Activated CD8-positive, alpha-beta memory T cell treated with anti-CD3 and anti-CD28 coated beads, Interleukin-2, amount 50 U/mL, for 48 hours (primary cell): ENCODE measurements at regions not wholly inside any gene's neighbourhood (a gene's known extent, or its start where the extent isn't known, plus 50 kb on each side); places are given as distances from the start of the nearest gene placed in this dataset.

Experiments used
- DNase-seq: peaks from one replicate; pipeline ENCODE4 v3.0.0-alpha.2; 2020

- DNase-seq, result no peak
Observed at GRCh38 chr9:129410226-129410625, 210.7 kb downstream of the C9orf50 start.

DNA sequence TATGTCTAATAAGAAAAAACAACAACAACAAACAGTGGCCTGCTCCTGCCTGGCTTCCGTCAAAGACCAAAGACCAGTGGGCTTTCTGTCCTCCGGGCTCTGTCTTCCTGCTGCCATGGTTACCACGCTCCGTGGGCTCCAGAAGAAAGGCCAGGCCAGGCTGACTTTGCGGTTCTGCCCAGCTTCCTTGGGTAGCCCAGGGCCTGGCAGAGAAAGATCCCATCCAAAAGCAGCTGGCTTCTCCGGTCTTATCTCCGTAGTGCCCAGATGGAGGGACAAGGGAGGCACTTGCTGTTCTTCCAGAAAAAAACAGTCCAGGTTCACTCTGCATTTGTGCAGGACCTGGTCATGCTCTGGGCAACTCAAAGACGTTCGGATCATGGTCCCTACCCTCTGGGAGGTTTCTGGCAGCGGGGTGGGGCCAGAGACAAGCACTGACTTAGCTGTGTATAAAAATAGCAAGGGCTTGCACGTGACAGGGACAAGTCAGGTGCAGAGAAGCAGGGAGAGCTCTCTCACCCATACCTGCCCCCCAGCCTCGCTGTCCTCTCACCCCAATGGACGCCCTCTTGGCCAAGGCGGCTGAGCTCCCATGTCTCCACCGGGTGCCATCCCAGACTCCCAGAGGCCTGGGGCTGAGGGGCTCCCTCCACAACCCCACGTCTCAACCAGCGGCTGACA lies 212.2 kb downstream of the C9orf50 start:
- DNase-seq, result no peak

DNA sequence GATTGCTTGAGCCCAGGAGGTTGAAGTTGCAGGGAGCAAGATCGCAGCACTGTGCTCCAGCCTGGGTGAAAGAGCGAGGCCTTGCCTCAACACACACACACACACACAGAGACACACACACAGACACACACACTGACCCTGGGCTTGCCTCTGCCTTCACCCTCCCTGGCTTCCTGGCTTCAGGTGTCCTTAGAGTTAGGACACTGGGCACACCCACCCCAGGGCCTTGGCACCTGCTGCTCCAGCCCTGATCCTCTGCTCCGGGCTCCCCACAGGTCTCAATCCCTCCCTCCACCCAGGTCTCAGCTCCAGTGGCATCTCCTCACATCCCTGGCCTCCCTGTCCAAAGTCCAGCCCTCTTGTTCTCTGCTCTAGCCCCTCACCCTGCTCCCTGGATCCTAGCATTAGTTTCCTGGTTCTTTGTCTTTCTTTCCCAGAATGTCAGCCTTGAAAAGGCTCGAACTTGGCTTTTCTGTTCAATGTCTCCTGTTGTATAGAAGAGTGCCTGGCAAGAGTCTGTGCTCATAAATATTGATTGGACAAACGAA lies 212.9 kb downstream of the C9orf50 start:
- DNase-seq, result no peak

DNA sequence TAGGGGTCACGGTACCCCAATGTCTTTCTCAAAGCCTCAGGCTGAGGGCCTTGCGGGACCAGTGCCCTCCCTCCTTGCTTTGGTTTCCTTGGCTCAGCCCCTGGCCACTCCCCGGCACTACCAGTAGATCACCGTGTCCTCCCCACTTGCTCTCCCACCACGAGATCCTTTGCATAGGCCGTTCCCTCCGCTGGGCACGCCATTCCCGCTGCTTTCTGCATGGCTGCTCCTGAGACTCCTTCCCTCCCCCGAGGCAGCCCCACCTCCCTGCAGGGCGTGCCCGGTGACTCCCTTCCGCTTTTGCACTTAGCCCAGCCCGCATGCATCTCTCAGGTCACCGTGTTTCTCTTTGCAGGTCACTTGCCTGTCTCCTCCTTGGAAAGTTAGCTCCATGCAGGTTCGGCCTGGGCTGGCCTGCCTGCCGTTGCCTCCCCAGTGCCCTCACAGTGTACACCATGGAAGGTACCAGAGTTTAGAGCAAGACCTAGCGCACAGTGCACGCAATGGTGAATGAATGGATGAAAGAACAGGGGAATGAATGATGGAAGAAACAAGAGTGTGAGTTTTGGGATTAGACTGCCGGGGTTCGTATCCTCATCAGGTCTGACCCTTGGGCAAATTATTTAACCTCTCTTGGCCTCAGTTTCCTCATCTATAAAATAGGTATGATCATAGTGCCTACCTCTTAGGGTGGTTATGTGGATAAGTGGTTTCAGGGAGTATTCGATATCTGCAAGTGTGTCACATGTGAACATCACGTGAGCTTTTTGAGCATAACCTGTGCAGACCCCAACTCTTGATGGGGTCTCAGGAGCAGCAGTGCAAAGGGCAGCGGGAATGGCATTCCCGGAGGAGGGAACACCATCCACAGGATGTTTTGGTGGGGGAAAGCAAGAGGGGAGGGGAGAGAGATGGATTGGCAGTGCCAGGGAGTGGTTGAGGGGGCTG lies 214.3 kb downstream of the C9orf50 start:
- no peak for DNase-seq

DNA sequence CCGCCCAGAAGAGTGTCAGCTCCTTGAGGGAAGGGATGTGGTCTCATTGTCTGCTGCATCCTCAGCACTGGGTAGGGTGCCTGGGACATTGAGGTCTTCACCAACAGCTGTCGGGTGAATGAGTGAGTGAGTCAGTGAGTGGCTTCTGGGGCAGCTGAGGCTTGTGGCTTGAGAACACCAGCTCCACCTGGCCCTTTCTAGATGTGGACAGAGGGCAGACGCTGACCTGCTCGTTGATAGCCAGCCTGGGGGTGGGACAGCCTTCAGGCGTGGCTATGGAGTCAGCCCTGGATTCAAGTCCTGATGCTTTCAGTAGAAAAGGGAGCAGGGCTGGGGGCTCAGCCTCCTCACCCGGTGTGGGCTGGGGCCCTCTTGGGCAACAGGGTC lies 215.1 kb downstream of the C9orf50 start:
- DNase-seq, result no peak

- no peak for DNase-seq
Observed at GRCh38 chr9:129405089-129405826, 215.6 kb downstream of the C9orf50 start.

DNA sequence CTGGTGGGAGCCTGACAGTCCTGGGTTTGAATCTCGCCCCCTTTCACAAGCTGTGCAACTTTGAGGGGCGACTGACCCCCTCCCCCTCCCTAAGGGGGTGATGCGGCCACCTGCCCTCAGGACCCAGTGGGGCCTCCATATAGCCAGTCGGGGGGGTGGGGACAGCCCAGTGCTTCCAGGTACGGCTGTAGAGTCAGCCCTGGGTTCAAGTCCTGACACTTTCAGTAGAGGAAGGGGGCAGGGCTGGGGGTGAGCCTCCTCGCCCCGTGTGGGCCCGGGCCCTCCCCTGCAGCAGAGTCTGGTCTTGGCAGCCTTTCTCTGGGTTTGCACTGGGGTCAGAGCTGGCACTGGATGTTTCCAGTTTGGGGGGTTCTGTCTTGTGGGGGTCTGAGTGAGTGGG lies 216.3 kb downstream of the C9orf50 start:
- no peak for DNase-seq

- no peak for DNase-seq
Observed at GRCh38 chr9:129403779-129404620, 216.9 kb downstream of the C9orf50 start.

DNA sequence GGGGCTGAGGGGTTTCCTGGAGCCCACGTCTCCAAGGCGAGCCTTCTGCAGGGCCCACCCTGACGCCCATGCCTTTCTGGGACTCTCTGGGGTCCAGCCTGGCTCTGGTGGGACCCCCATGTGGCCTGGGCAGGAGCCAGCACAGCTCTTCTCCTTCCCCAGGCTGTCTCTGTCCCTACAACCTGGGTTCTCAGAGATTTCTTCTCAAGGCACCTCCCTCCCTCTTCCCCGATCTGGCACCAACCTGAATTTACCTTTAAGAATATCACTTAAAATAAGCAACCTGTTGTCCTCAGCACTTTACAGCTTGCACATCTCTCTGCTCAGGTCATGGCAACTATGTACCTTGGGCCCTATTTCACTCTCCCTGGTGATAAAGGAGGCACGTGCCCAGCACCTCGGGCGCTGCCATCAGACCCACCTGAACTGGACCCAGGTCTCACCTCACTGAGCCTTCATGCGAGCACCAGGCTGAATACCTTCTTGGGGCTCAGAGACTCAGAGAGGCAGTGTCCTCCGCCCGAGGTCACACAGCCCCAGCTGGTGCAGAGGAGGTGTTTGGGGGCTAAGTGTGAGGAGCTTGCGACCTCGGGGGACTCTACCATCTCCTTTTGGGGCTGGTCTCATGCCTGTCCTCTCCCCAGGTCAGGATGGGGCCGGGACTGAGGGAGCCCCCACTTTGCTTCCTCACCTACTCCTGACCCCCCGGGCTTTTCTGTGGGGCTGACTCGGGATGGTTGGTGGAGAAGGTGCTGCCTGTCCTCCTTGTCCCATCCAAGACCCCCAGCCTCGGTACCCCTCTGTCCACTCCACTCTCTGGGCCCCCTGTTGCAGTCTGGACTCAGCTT lies 217.7 kb downstream of the C9orf50 start:
- no peak for DNase-seq

DNA sequence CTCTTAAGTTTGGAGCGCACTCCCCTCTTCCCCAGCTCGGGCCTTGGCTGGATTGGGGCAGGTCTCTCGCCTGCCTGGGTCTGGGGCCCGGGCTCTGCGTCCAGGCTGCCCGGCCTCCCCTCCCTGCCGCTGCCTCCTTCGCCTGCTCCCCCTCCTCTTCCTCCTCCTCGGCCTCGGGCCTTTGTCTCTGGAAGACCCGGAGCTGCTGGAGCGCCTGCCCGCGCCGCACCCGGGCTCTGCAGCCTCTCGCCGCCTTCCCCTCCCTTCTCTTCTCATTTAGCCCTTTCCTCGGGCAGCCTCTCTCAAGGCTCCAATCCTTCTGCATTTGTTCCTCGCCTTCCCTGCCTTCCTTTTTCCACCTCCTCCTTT lies 218.5 kb downstream of the C9orf50 start:
- DNase-seq, result no peak

- DNase-seq, result no peak
Observed at GRCh38 chr9:129401623-129402370, 219.1 kb downstream of the C9orf50 start.

- no peak for DNase-seq
Observed at GRCh38 chr9:129400971-129401622, 219.8 kb downstream of the C9orf50 start.

- DNase-seq, result no peak
Observed at GRCh38 chr9:129400001-129400970, 220.6 kb downstream of the C9orf50 start.

GRCh38 chr9:129399634-129399990 lies 221.3 kb downstream of the C9orf50 start:
- DNase-seq, result no peak

DNA sequence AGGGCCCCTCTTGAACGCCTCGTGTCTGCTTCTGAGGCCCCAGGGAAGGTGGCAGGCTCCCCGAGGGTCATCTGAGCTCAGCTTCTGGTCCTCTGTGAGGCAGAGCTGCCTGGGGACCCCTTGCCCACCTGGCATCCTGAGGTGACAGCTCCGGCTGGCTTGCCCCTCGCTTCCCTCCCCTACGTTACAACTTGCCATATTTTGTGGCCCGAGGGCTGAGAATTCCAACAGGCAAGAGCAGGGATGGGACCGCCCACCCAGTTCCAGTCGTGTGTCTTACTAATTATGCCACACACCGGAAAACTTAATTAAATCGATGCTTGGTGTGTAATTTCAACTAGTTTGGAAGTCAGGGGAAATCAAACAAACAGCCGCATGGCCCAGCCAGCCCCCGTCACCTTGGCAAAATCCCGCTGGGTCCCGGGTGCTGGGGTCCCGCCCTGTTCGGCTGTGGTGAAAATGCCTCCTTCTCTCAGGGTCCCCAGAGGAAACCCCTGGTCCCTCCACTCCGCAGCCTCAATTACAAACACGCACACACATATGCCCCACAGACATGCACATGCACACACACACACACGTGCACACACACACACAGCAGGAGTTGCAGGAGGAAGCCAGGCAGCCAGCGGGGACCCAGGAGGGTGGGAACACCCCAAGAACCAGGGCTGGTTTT lies 221.0 kb upstream of the IER5L start:
- DNase-seq, result no peak

DNA sequence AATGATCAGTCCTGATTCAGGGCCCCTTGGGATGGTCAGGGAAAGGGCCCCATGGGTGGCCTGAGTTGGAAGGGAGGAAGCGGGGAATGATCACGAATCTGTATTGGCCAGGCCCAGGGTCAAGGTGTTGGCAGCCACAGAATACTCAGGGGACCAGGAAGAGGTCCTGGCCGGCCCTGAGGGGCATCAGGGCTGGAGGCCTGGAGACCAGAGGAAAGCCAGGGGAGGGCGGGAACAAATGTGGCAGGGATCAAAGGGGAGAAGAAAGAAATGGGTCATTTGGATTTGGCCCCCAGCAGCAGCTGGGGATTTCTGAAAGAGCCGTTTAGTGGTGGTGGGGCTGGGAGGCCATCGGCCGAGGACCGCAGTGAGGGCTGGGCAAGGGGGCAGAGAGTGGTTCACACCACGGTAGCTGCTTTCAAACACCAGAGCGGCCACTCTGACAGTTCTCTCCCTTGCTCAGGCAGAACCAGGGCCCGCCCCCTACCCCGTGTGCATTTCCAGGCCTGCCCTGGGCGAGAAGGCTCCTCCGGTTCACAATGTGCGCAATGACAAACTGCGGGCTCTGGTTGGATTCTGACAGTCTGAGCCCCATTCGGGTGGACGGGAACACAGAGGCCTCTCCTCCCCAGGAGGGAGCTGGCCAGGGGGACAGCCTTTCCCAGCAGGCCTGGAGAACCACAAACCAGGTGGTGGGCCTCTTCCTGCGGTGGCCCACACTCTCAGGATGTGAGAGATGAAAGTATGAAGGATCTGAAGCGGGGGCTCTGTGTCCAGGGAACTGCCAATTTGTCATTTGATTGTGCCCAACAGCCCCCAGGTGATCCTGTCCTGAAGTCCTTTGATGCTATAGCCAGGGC lies 220.3 kb upstream of the IER5L start:
- DNase-seq, result no peak

DNA sequence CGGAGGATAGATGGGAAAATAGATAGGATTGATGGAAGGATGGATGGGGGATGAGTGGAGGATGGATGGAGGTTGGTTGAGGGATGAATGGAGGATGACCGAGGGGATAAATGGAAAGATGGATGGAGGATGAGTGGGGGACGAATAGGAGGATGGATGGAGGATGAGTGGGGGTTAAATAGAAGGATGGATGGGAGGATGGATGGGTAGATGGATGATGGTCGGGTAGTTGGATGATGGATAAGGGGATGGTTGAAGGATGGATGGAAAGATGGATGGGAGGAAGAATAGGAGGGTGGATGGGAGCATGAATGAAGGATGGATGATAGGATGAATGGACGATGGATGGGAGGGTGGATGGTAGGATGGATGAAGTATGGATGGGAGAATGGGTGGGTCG lies 219.3 kb upstream of the IER5L start:
- DNase-seq, result no peak
